OCI-LY3 (cell line): ENCODE measurements at regions not wholly inside any gene's neighbourhood (a gene's known extent, or its start where the extent isn't known, plus 50 kb on each side); places are given as distances from the start of the nearest gene placed in this dataset.

Experiments
- H2AFZ ChIP-seq: fragments of 200-600, 300-600 bp; shearing (Covaris generic); 2 replicates; pipeline ENCODE4 v1.6.0; 2014; ENCODE audit warnings: antibody characterized with exemption, low read depth, low read length
- H3K27ac ChIP-seq: fragments of 200-600, 300-600 bp; sonication (generic); 2 replicates; pipeline ENCODE4 v1.5.1; 2014; ENCODE audit warnings: mild to moderate bottlenecking, low read length, moderate library complexity, mixed read lengths
- H3K27me3 ChIP-seq: fragments of 200-600, 300-600 bp; sonication (generic); 2 replicates; pipeline ENCODE4 v1.6.1; 2014; ENCODE audit warnings: low read depth, low read length, mixed read lengths
- H3K36me3 ChIP-seq: fragments of 200-600, 300-600 bp; sonication (generic); replicated peaks from 2 replicates; pipeline ENCODE3; 2014; ENCODE audit warnings: low read depth, low read length, mixed read lengths
- H3K4me1 ChIP-seq: fragments of 300-600, 200-600 bp; sonication (generic); 2 replicates; pipeline ENCODE4 v1.6.1; 2014; ENCODE audit warnings: low read length, mixed read lengths
- H3K4me2 ChIP-seq: fragments of 200-600, 300-600 bp; sonication (generic); 2 replicates; pipeline ENCODE4 v1.6.1; 2014; ENCODE audit warnings: low read length, mixed read lengths
- H3K4me3 ChIP-seq: fragments of 300-600, 200-600 bp; sonication (generic); 2 replicates; pipeline ENCODE4 v1.5.1; 2014; ENCODE audit warnings: antibody characterized with exemption, mild to moderate bottlenecking, low read length, moderate library complexity
- H3K79me2 ChIP-seq: fragments of 300-600, 200-600 bp; shearing (Covaris generic); 2 replicates; pipeline ENCODE4 v1.6.1; 2014; ENCODE audit warnings: mild to moderate bottlenecking, low read length, mixed read lengths
- H3K9ac ChIP-seq: fragments of 300-600, 200-600 bp; shearing (Covaris generic); 2 replicates; pipeline ENCODE4 v1.6.0; 2014; ENCODE audit warnings: mild to moderate bottlenecking, low read length, moderate library complexity
- H3K9me3 ChIP-seq: fragments of 200-600, 300-600 bp; shearing (Covaris generic); 2 replicates; pipeline ENCODE4 v1.6.1; 2014; ENCODE audit warnings: low read length, mixed read lengths; ENCODE audit not compliant: insufficient read depth
- H4K20me1 ChIP-seq: fragments of 200-600, 300-600 bp; sonication (generic); 2 replicates; pipeline ENCODE4 v1.6.1; 2016; ENCODE audit warnings: low read length, mixed read lengths; ENCODE audit not compliant: insufficient read depth
- EZH2phosphoT487 ChIP-seq: fragments of 200-600 bp; shearing (Covaris generic); IDR thresholded peaks from 2 replicates; pipeline ENCODE4 v1.6.1; 2018; ENCODE audit warnings: antibody characterized with exemption, mixed run types, low read depth
- TF ChIP-seq, protein P1 (sequence below): fragments of 200-600, 300-600 bp; sonication (generic); IDR thresholded peaks from 2 replicates; pipeline ENCODE4 v1.5.1; 2014; ENCODE audit warnings: antibody characterized with exemption, low read length, low read depth

- H3K4me3 ChIP-seq, result no peak overlapping the region
- no peaks in the 10 kb centered on the region for H3K9me3 ChIP-seq
- no peaks in the 10 kb centered on the region for H3K4me1 ChIP-seq
- no peak overlapping the region for H3K9ac ChIP-seq
- TF ChIP-seq, protein P1, sequence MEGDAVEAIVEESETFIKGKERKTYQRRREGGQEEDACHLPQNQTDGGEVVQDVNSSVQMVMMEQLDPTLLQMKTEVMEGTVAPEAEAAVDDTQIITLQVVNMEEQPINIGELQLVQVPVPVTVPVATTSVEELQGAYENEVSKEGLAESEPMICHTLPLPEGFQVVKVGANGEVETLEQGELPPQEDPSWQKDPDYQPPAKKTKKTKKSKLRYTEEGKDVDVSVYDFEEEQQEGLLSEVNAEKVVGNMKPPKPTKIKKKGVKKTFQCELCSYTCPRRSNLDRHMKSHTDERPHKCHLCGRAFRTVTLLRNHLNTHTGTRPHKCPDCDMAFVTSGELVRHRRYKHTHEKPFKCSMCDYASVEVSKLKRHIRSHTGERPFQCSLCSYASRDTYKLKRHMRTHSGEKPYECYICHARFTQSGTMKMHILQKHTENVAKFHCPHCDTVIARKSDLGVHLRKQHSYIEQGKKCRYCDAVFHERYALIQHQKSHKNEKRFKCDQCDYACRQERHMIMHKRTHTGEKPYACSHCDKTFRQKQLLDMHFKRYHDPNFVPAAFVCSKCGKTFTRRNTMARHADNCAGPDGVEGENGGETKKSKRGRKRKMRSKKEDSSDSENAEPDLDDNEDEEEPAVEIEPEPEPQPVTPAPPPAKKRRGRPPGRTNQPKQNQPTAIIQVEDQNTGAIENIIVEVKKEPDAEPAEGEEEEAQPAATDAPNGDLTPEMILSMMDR, result no peak
- TF ChIP-seq EZH2phosphoT487, result no peak
- H3K4me2 ChIP-seq, result no peak overlapping the region
- H3K27me3 ChIP-seq, result peaks cover 7% of the 10 kb centered on the region; the same call in 1 of the 2 replicates
- no peak overlapping the region for H3K27ac ChIP-seq
- no peaks in the 10 kb centered on the region for H3K36me3 ChIP-seq
- no peaks in the 10 kb centered on the region for H4K20me1 ChIP-seq
- no peaks in the 10 kb centered on the region for H3K79me2 ChIP-seq
- no peak overlapping the region for H2AFZ ChIP-seq
These were observed 75.3 kb downstream of the DMRTA2 start for GRCh38 chr1:50347933-50348332.

DNA sequence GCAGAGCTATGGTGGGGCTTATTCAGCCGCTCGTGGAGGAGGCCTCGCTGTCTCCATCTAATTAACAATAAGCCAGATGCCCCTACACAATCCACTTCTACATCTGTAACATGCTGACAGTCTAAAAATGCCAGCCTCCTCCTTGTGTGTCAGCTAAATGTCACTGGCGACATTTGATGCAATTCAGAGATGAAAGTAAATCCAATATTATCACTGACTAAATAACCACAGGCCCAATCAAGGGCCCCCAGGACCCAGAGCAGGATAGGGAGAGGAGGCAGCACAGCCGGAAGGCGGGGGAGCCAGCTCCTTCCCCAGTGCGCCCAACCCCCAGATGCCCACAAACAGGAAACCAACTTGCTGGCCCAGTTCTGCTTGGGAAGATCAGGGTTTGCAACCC lies 76.6 kb downstream of the DMRTA2 start:
- no peak overlapping the region for H2AFZ ChIP-seq
- TF ChIP-seq EZH2phosphoT487, result no peak
- TF ChIP-seq, protein P1, result no peak
- no peaks in the 10 kb centered on the region for H3K9me3 ChIP-seq
- H3K4me1 ChIP-seq, result no peaks in the 10 kb centered on the region
- H3K4me3 ChIP-seq, result no peak overlapping the region
- no peak overlapping the region for H3K4me2 ChIP-seq
- H3K36me3 ChIP-seq, result no peaks in the 10 kb centered on the region
- H3K9ac ChIP-seq, result no peak overlapping the region
- peaks cover 12% of the 10 kb centered on the region; the same call in 1 of the 2 replicates for H3K27me3 ChIP-seq
- no peaks in the 10 kb centered on the region for H4K20me1 ChIP-seq
- no peak overlapping the region for H3K27ac ChIP-seq
- no peaks in the 10 kb centered on the region for H3K79me2 ChIP-seq

- no peak overlapping the region for H3K4me2 ChIP-seq
- peaks cover 11% of the 10 kb centered on the region; the same call in 1 of the 2 replicates for H3K27me3 ChIP-seq
These were observed 79.9 kb downstream of the DMRTA2 start for GRCh38 chr1:50343323-50343722.

DNA sequence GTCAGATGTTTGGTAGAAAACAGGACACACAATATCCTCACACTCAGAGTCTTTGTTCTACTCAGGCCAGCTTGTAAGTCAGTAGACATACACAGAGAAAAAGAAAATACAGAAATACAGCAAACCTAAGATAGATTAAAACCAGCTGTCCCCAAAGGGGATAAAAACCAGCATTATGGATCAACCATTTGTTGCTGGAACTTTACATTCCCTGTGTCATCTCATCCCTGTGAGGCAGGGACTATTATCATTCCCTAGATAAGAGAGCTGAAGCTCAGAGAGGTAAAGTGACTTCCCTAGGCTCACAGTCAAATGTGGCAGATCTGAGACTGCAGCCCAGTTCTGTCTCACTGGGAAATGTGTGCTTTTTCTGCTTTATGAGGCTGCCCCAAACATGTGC lies 80.7 kb downstream of the DMRTA2 start:
- Histone ChIP-seq H3K27me3 (peaks cover 5% of the 10 kb centered on the region; the same call in 1 of the 2 replicates), H3K4me3 (no peak overlapping the region), H3K4me2 (no peak overlapping the region), H3K9ac (no peak overlapping the region), H3K9me3 (no peaks in the 10 kb centered on the region), H3K4me1 (no peaks in the 10 kb centered on the region), H2AFZ (no peak overlapping the region), H4K20me1 (no peaks in the 10 kb centered on the region), H3K36me3 (no peaks in the 10 kb centered on the region), H3K79me2 (no peaks in the 10 kb centered on the region), H3K27ac (no peak overlapping the region)
- TF ChIP-seq, protein P1, result no peak
- no peak for TF ChIP-seq EZH2phosphoT487

More at GRCh38 chr1:50343323-50343722, 79.9 kb downstream of the DMRTA2 start:
- no peak overlapping the region for H3K9ac ChIP-seq
- no peaks in the 10 kb centered on the region for H4K20me1 ChIP-seq
- H3K36me3 ChIP-seq, result no peaks in the 10 kb centered on the region
- no peaks in the 10 kb centered on the region for H3K4me1 ChIP-seq
- no peak overlapping the region for H2AFZ ChIP-seq
- no peaks in the 10 kb centered on the region for H3K9me3 ChIP-seq
- H3K4me3 ChIP-seq, result no peak overlapping the region
- H3K27ac ChIP-seq, result no peak overlapping the region
- TF ChIP-seq EZH2phosphoT487, result no peak
- TF ChIP-seq, protein P1, result no peak
- no peaks in the 10 kb centered on the region for H3K79me2 ChIP-seq
